ENCODE measurements at regions not wholly inside any gene's neighbourhood (a gene's known extent, or its start where the extent isn't known, plus 50 kb on each side); places are given as distances from the start of the nearest gene placed in this dataset.

- TF ChIP-seq POLR2A (IDR thresholded peaks at IDR 0.05): no peak
- TF ChIP-seq CTCF (IDR thresholded peaks at IDR 0.05 in 4 of 5, conservative IDR thresholded peaks at IDR 0.05 in 1 of 5): no peak
These were observed 115.6 kb upstream of the NR3C2 start for GRCh38 chr4:148557793-148558192.

All from gastrocnemius medialis (tissue), 4 donors.